ENCODE measurements at regions not wholly inside any gene's neighbourhood (a gene's known extent, or its start where the extent isn't known, plus 50 kb on each side); places are given as distances from the start of the nearest gene placed in this dataset.

- TF ChIP-seq CTCF (IDR thresholded peaks at IDR 0.05) (no peak), POLR2A (IDR thresholded peaks at IDR 0.05) (no peak)
Observed at GRCh38 chrX:110442635-110443034, 84.0 kb downstream of the RTL9 start.

Measured in uterus (tissue), 2 donors.